DOHH2 (cell line): ENCODE measurements at regions not wholly inside any gene's neighbourhood (a gene's known extent, or its start where the extent isn't known, plus 50 kb on each side); places are given as distances from the start of the nearest gene placed in this dataset.

Source experiments
- CTCF ChIP-seq: fragments of 200-600 bp; sonication (generic); IDR thresholded peaks from one replicate; pipeline ENCODE4 v1.5.1; 2014; ENCODE audit warnings: antibody characterized with exemption, mild to moderate bottlenecking, low read depth, low read length; ENCODE audit not compliant: poor library complexity, severe bottlenecking
- EZH2phosphoT487 ChIP-seq: fragments of 200-600 bp; sonication (generic); IDR thresholded peaks from 2 replicates; pipeline ENCODE4 v1.6.1; 2017; ENCODE audit warnings: borderline replicate concordance, mild to moderate bottlenecking, antibody characterized with exemption, low read length, moderate library complexity, mixed read lengths

- no peak for TF ChIP-seq CTCF
- TF ChIP-seq EZH2phosphoT487 = no peak
Observed at GRCh38 chr12:66740732-66741131, 61.9 kb upstream of the GRIP1 start.
